UCSD-AML1 (cell line): ENCODE measurements at regions not wholly inside any gene's neighbourhood (a gene's known extent, or its start where the extent isn't known, plus 50 kb on each side); places are given as distances from the start of the nearest gene placed in this dataset.

Experiments used
- DNase-seq: peaks from one replicate; lab custom pipeline; 2025; ENCODE audit not compliant: unreplicated experiment; lab: John Stamatoyannopoulos, UW

- no peak for DNase-seq
Measured at GRCh38 chr1:87905651-87906050, 577.0 kb downstream of the LMO4 start.

DNA sequence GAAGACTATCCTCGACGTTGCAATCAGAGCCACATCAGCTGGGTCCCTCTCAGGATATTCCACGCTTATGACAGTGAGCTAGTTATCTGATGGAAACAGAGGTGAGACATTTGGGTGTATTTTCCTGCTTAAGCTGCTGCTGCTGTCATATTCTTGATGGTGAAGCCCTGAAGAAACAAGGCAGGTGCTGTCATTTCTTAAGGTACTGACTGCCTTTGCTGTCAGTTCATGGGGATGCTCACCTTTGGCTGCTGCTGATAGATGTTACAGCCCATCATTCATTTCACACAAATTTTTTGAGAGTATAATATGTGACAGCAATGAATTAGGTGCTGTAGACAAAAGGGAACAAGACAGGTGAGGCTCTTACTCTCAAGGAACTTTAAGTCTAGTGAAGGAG is 577.4 kb downstream of the LMO4 start:
- DNase-seq = no peak

DNA sequence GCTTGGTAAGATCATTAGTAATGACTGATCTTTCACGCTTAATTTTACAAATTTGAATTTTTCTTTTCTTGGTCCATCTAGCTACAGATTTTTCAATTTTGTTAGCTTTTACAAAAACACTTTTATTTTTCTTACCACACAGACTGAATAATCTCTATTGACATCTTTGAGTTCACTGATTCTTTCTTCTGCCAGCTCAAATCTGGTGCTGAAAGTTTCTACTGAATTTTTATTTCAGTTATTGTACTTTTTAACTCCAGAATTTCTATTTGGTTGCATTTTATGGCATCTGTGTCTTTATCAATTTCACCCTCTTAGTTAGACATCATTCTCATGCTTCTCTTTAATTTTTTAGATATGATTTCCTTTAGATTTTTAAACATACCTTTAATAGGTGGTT is 584.7 kb downstream of the LMO4 start:
- no peak for DNase-seq

DNA sequence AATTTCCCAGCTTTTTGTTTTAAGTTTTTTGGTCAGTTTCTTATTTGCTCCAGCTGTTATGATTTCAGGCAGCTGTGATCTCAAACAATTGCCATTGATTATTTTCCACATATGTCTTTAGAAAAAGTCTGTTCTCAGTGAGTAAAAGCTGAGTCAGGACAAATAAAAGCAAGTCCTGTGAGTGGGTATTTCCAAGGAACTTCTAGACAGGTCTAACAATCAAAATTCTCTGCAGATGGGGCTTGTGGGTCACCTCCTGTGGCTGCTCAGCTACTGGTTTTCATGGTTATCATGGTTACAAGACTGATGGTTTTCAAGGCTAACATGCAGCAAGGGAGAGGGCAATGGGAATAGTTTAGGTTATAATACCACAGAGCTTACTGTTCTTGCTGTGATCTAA is 585.7 kb downstream of the LMO4 start:
- DNase-seq = no peak

DNA sequence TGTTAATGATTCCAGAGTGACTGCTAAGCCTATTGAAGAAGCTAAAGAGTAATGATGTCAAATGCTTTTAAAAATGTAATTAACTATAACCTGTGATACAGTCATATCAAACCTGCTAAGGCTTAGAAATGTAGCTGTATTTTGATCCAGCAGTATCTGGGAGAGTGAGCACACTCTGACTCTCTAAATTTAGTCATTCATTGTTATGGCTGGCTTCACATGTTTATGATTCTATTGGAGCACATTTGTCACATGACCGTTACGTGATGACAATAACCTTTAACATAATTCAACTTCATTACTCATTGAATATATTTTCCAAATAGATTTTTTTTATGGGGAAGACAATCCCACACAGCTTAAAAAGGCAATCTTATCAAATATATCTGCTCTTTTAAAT is 587.1 kb downstream of the LMO4 start:
- DNase-seq = no peak

DNA sequence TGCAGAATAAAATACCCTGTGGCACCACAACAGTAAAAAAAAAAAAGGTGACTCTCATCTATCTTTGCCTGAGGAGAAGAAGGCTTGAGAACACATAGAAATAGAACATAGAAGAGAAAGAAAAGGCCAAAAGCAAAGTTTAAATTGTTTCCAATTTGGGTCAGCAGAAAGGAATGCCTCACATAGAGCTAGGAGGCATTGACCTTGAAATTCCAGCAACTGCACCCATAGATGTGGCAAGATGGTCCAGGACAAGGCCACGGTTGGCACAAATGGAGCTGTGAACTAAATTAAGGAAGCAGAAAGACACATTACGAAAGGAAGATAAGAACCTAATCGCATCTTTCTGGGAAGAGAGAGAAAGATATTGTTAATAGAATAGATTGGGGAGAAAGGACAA is 588.3 kb downstream of the LMO4 start:
- DNase-seq = no peak

DNA sequence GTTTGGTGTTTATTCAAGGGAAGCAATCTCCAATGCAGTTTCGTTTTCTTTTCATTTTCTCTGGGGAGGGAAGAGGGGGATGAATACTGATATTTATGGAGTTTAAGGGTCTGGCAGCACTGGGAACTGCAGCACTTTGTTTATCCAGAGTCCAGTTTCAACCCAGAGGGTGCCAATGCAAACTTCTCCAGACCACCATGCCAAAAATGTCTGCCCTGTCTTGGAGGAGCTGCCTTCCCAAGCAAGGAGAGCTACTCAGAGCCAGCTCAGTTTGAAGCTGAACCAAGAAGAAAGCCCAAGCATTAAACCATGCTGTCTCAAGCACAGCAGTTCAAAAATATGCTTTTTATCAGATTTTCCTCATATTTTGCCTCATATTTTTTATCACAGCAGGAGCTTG is 589.7 kb downstream of the LMO4 start:
- DNase-seq = no peak

- DNase-seq = no peak
Measured at GRCh38 chr1:87922885-87923284, 594.2 kb downstream of the LMO4 start.

GRCh38 chr1:87926131-87926830 is 597.6 kb downstream of the LMO4 start:
- DNase-seq = no peak

GRCh38 chr1:87926921-87927320 is 598.2 kb downstream of the LMO4 start:
- no peak for DNase-seq

DNA sequence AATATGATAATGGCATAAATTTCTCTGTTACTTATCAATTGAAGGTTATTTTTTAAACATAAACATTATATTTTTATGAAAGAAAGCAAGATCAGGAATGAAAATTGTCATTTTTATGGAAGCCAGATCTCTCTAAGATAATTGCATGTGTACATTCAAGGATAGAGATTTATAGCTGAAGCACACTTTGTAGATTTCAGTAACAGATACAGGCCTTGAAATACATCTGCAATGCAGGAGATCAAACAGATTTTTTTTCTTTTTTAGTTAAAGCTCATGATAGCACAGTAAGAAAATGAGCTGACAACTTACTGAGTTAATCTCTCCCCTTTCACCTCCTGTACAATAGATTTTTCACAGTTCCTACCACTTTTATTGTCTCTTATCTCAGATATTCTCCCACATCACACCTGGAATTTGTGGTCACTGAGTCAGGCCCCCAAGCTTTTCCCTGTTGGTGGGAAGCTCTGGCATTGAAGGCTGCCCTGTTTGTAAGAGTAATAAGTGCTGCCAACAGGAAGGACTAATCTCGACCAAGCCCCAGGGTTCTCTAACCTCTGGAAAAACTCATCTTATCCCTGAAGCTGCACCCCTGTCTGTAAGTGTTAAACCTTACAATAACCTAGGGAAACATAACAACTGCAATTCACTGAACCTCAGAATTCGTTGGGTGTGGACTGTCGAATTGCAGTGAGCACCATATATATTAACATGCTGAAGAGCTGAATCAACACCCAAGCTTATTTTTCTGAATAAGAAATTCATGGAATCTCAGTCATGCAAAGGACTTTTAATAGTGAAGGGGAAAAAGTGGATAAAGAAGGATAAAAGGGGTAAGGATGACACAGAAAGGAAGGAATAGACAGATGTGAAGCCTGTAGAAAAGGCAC is 599.0 kb downstream of the LMO4 start:
- DNase-seq = no peak

DNA sequence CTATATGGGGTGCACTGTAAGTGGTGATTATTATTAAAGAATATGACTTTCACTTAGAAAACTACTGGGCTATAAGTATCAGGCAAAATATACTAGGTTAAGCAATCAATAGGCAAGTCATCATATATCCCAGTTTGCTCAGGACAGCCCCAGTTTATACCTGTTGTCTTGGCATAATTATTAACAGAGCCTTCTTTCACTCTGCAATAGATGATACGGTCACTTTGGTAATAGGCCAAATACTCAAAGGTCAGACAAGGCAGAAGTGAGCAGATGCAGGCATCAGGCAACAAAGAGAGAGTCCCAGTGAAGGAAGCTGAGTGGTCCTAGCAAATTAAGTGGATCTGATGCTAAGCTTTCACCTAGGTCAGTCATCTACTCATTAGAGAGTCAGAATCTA is 599.9 kb downstream of the LMO4 start:
- DNase-seq = no peak

DNA sequence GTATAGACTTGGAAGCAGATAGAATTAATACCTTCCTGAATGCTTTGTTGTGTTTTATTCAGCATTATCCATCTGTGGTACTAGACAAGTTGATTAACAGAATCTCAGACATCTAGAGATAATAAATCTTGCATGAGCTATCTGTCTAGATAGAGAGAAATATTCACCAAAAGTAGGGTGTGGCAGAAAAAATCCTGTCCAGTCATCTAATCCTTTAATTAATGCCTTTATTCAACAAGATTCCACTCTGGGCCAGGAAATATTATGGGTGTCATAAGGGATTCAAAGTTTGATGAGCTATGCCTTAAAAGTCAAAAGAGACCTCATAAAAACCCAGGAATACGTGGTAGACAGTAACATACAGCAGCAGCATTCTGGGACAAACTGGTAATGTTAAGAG is 601.2 kb downstream of the LMO4 start:
- DNase-seq = no peak

DNA sequence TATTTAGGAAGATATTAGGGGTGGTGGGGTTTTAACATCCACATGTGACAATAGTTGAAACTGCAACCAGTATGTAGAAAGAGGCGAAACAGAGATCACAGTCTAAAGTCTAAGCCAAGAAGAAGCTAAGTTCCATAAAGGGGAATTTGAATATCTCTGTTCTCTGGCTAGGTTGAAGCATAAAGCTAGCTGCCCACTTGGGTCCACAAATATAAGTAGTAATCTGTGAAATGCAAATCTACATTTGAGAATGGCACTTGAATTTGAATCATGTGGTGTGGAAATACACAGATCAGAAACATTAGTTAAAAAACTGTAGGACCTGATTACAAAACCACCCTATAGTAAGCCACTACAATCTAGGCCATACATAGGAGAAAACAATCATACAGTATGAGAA is 602.1 kb downstream of the LMO4 start:
- no peak for DNase-seq

GRCh38 chr1:87933171-87933570 is 604.5 kb downstream of the LMO4 start:
- DNase-seq = no peak

- no peak for DNase-seq
Measured at GRCh38 chr1:87935130-87935529, 606.5 kb downstream of the LMO4 start.

DNA sequence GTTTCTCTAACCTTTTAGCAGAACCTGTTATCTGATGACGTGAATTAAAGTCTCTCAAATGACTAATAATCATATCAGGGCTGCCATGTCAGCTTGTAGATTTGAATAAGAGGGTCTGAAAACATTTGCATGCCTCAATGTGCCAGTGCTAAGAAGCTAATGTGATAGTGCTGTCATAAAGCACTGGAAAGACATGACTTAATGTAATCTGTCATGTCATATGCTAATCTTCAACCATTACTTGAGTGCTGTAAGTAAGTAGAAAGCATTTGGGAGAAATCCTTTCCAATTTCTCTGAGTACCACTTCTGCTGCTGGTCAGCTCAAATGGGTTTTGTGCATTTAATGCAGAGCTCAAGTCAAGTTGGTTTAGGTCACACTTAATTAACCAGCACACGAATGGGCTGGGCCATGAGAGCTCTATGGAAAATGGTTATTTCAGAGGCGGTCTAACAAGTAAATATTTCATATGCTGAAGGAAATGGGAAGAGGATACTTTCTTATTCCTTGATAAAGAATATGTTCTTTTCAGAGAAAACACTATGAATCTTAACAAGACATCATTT is 609.2 kb downstream of the LMO4 start:
- no peak for DNase-seq

- no peak for DNase-seq
Measured at GRCh38 chr1:87938631-87939030, 610.0 kb downstream of the LMO4 start.

DNA sequence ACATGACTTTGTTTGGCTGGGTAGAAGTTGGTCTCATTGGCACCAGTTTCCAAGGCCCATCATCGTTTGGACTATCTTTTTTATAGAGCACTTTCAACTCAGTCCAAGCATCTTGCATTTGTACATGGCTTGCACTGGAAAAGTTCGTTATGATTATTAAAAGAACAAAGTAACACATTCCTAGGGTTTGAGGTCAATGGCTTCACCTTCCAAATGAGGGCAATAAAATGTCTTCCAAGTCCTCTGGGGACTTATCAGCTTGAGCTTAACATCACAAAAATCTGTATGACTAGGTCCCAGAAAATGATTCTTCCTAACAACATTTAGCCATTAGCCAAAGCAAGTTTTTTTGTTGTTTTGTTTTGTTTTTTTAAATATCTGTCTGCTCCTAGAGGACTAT is 610.8 kb downstream of the LMO4 start:
- DNase-seq = no peak

GRCh38 chr1:87940421-87940820 is 611.7 kb downstream of the LMO4 start:
- DNase-seq = no peak

- no peak for DNase-seq
Measured at GRCh38 chr1:87941337-87941946, 612.8 kb downstream of the LMO4 start.

DNA sequence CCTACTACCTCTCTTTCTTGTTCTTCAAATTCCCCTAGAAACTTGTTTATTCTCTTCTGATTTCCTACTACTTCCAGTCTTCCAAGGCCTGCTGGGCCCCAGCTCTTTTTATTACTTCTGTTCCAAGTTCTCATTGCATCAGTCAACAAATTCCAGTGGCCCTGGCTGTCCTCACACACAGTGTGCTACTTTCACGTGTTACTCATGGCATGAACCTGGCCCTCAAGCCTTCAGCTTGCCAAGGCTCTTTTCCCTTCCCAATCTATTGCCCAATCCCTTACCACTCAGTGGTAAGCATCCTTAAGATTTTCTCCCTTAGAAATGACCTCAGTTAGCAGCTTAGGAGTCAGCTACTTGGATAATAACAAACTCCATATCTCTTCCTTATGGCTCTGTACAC is 613.5 kb downstream of the LMO4 start:
- no peak for DNase-seq
